GM12892 (cell line): ENCODE measurements at regions not wholly inside any gene's neighbourhood (a gene's known extent, or its start where the extent isn't known, plus 50 kb on each side); places are given as distances from the start of the nearest gene placed in this dataset.

ENCODE experiments used
- DNase-seq: peaks from one replicate; pipeline ENCODE4 v3.0.0; 2011; ENCODE audit not compliant: insufficient read length
- FAIRE-seq: peaks from 2 replicates; lab custom pipeline; 2011; peaks lifted over from hg19 to GRCh38; lab: Jason Lieb, UNC
- POLR2A ChIP-seq: IDR thresholded peaks from 2 replicates; pipeline ENCODE4 v1.6.1; 2011; ENCODE audit warnings: low read depth, low read length, control low read depth
- POLR2AphosphoS5 ChIP-seq: IDR thresholded peaks from 2 replicates; pipeline ENCODE4 v1.6.1; 2011; ENCODE audit warnings: low read depth, low read length, control low read depth
- TAF1 ChIP-seq: IDR thresholded peaks from 2 replicates; pipeline ENCODE4 v1.6.1; 2011; ENCODE audit warnings: low read depth, mild to moderate bottlenecking, control low read depth, low read length, borderline replicate concordance

DNA sequence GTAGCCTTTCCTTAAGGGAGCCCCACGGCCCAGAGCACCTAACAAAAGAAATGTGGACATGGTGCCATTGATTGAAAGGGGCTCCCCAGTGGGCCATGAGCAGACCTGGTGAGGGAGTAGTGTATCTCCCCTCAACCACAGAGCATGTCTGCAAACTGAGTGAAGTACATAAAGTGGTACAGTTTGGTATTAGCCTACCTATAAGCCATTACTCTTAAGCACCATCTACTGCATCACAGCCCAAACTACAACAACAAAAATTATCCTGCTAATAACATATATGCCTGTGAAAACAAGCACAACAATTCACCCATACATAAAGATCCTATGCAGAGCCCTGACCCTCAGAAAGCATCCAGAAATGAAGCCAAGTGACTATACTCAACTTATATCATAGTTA, 407.8 kb downstream of the PTPRC start:
- no peak for DNase-seq
- TF ChIP-seq POLR2A (no peak), POLR2AphosphoS5 (no peak), TAF1 (no peak)
- FAIRE-seq: no peak

DNA sequence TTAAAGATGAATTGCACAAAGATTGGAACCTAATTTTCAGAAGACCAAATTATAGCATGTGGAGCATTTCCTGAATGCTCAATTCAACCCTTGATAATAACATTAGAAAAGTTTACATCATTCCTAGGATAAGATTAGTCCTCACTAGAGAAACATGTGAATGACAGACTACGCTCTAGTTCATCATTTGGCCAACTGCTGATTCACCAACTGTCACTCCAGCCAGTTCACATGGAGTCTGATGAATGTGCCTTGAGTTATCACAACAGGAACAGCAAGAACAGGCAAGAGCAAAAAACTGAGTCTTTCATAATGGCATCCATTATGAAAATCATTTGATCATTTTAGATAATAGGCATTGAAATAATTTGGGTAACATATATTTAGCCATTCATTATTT, 415.9 kb downstream of the PTPRC start:
- TF ChIP-seq POLR2AphosphoS5 (no peak), TAF1 (no peak), POLR2A (no peak)
- no peak for FAIRE-seq
- no peak for DNase-seq

GRCh38 chr1:199057322-199057721, 418.5 kb downstream of the PTPRC start:
- no peak for FAIRE-seq
- no peak for DNase-seq
- TF ChIP-seq POLR2AphosphoS5 (no peak), POLR2A (no peak), TAF1 (no peak)

GRCh38 chr1:199058281-199058680, 419.4 kb downstream of the PTPRC start:
- FAIRE-seq: no peak
- DNase-seq: no peak
- TF ChIP-seq TAF1: no peak
- no peak for TF ChIP-seq POLR2A
- no peak for TF ChIP-seq POLR2AphosphoS5

- FAIRE-seq (peak; percentile 5), DNase-seq (no peak)
- TF ChIP-seq TAF1 (no peak), POLR2A (no peak), POLR2AphosphoS5 (no peak)
These were observed 426.1 kb downstream of the PTPRC start for GRCh38 chr1:199064971-199065370.

DNA sequence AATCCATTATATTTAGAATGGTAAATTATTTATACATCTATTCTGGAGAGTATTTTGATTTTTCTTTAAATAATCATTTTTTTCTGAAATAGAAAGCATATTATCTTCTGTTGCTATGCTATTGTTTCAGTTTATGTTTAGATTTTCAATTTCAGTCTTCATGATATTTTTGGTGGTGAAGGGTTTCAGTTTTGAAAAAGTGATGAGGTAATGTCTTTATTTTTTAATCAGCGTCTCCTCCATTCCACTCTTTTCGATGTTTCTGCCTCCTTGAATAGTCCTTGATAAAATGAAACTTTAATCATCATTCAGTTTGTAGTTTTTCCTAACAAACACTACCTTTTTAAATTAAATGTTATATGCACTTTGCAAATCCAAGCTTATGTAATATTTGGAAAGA, 428.6 kb downstream of the PTPRC start:
- FAIRE-seq (peak; percentile 74), DNase-seq (no peak)
- TF ChIP-seq POLR2AphosphoS5: no peak
- TF ChIP-seq TAF1: no peak
- no peak for TF ChIP-seq POLR2A

DNA sequence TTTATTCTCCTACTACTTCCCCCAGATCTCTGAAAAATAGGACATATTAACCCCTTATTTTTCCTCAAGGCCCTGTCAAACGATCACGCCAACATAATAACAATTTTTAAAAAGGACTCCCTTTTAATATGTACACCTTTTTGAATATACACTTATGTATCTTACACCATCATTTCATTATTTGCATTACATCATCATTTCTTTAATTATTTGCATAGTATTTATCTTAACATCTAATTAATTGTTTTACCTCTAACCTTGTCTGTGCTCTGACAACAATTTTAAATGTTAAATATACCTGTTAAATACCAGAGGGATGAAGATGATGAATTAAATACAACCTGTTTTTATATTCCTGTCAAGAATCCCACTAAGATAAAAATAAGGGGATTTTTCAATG, 432.2 kb downstream of the PTPRC start:
- FAIRE-seq: no peak

GRCh38 chr1:199073166-199073565, 434.3 kb downstream of the PTPRC start:
- no peak for FAIRE-seq
- TF ChIP-seq POLR2A: no peak
- TF ChIP-seq POLR2AphosphoS5: no peak
- TF ChIP-seq TAF1: no peak
- no peak for DNase-seq

More for the DNA sequence above, 432.2 kb downstream of the PTPRC start:
- TF ChIP-seq POLR2A (no peak), TAF1 (no peak), POLR2AphosphoS5 (no peak)
- no peak for DNase-seq

DNA sequence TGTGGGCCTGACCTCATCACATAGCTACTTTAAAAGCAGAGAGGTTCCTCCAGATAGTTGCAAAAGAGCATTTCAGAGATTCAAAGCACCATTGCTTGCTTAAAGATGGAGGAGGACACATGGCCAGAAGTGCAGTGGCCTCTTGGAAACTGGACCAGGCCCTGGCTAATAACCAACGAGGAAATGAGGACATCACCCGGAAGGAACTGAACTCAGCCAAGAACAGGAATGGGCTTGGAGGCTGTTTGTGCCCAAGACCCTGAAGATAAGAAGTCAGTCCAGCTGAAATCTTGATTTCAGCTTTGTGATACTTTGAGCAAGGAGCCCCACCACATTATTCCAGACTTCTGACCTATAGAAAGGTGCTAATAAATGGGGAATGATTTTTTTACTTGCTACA, 437.0 kb downstream of the PTPRC start:
- no peak for FAIRE-seq
- DNase-seq: no peak
- TF ChIP-seq POLR2A: no peak
- no peak for TF ChIP-seq POLR2AphosphoS5
- no peak for TF ChIP-seq TAF1

GRCh38 chr1:199079994-199080393, 441.2 kb downstream of the PTPRC start:
- TF ChIP-seq POLR2A: no peak
- TF ChIP-seq POLR2AphosphoS5: no peak
- no peak for TF ChIP-seq TAF1
- DNase-seq (no peak), FAIRE-seq (no peak)

DNA sequence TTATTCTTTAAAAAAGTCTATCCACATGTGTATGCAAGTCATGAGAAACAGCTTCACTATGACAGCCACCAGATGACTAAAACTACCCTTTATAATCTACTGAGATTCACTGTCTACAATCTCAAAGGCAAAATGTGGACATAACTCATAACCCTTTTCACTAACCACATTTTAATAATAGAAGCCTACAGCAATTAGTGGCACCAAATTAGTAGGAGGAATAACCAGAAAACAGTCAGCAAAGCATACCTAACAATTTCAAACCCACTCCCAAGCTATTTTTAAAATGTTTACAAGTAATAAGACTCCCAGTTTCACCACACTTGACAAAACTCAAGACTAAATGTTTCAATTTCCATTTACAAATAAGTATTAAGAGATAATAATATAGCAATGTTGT, 442.9 kb downstream of the PTPRC start:
- no peak for DNase-seq
- TF ChIP-seq TAF1: no peak
- TF ChIP-seq POLR2AphosphoS5: no peak
- TF ChIP-seq POLR2A: no peak

GRCh38 chr1:199082778-199083389, 444.0 kb downstream of the PTPRC start:
- no peak for DNase-seq
- no peak for FAIRE-seq
- TF ChIP-seq POLR2AphosphoS5: no peak
- no peak for TF ChIP-seq TAF1
- no peak for TF ChIP-seq POLR2A

More for the DNA sequence above, 442.9 kb downstream of the PTPRC start:
- FAIRE-seq: peak; percentile 69

GRCh38 chr1:199083680-199084079, 444.8 kb downstream of the PTPRC start:
- no peak for DNase-seq
- FAIRE-seq: no peak
- no peak for TF ChIP-seq TAF1
- TF ChIP-seq POLR2AphosphoS5: no peak
- TF ChIP-seq POLR2A: no peak
